ENCODE measurements at regions not wholly inside any gene's neighbourhood (a gene's known extent, or its start where the extent isn't known, plus 50 kb on each side); places are given as distances from the start of the nearest gene placed in this dataset.

GRCh38 chr7:153047079-153047959 is 287.8 kb downstream of the ACTR3B start:
- no peak overlapping the region for H2BK5ac ChIP-seq (ENCODE audit: low read length)
- no peak overlapping the region for H3K9ac ChIP-seq (ENCODE audit: low read length)
- no peaks in the 10 kb centered on the region for H3K36me3 ChIP-seq (ENCODE audit: control insufficient read depth, insufficient read depth, low read length)
- H3K4me1 ChIP-seq (ENCODE audit: control insufficient read depth, low read depth, low read length), result no peaks in the 10 kb centered on the region
- H3K79me1 ChIP-seq (ENCODE audit: low read length), result no peaks in the 10 kb centered on the region
- H4K8ac ChIP-seq (ENCODE audit: low read depth, low read length), result no peak overlapping the region
- no peak overlapping the region for H2BK15ac ChIP-seq (replicated peaks; ENCODE audit: low read depth)
- no peak overlapping the region for H2BK120ac ChIP-seq (ENCODE audit: low read depth, low read length)
- H2AK5ac ChIP-seq (ENCODE audit: low read length), result no peak overlapping the region
- H3K23ac ChIP-seq (ENCODE audit: low read length), result no peak overlapping the region
- H3K79me2 ChIP-seq (ENCODE audit: control insufficient read depth, insufficient read depth, low read length), result no peaks in the 10 kb centered on the region
- no peak overlapping the region for H3K27ac ChIP-seq (ENCODE audit: low read depth, low read length)
- H4K5ac ChIP-seq (ENCODE audit: low read length), result no peak overlapping the region
- no peak overlapping the region for H3K4me3 ChIP-seq (ENCODE audit: low read length)
- H3K18ac ChIP-seq (ENCODE audit: low read length), result no peak overlapping the region
- DNase-seq, result no peak
- no peak overlapping the region for H3K4ac ChIP-seq (ENCODE audit: low read depth, low read length)
- H3K4me2 ChIP-seq (ENCODE audit: low read length), result no peak overlapping the region
- no CpG with 5 or more reads among the region's 21 CpGs for WGBS (ENCODE audit: extremely low coverage, insufficient coverage, low lambda C conversion rate)
- H3K27me3 ChIP-seq (ENCODE audit: insufficient read depth, low read length, poor library complexity), result no peaks in the 10 kb centered on the region
- no peak overlapping the region for H3K56ac ChIP-seq (ENCODE audit: low read length)

DNA sequence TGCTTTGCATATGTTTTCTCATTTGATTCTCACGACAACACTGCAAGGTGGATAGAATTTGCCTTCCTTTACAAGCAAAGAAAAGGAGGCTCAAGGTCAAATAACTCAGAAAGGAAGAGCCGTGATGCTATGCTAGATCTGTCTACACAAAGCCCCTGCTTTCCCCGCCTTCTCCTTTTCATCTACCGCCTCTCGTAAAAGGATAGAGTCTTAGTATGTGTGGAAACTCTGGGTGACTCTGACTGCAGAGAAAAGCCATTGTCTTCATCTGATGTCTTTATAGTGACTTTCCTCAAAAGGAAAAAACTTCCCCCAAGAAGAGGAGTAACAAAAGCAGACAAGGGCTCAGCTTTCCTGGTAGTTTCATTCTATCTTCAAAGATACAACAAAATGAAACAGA is 292.7 kb downstream of the ACTR3B start:
- H3K4me3 ChIP-seq (ENCODE audit: low read length), result no peak overlapping the region
- no peak overlapping the region for H3K4ac ChIP-seq (ENCODE audit: low read depth, low read length)
- no peak overlapping the region for H4K5ac ChIP-seq (ENCODE audit: low read length)
- no peak overlapping the region for H2BK15ac ChIP-seq (replicated peaks; ENCODE audit: low read depth)
- no peak overlapping the region for H2AK5ac ChIP-seq (ENCODE audit: low read length)
- DNase-seq, result no peak
- H3K36me3 ChIP-seq (ENCODE audit: control insufficient read depth, insufficient read depth, low read length), result no peaks in the 10 kb centered on the region
- H2BK5ac ChIP-seq (ENCODE audit: low read length), result no peak overlapping the region
- H3K23ac ChIP-seq (ENCODE audit: low read length), result no peak overlapping the region
- H3K4me2 ChIP-seq (ENCODE audit: low read length), result no peak overlapping the region
- no peak overlapping the region for H3K9ac ChIP-seq (ENCODE audit: low read length)
- H3K27ac ChIP-seq (ENCODE audit: low read depth, low read length), result no peak overlapping the region
- no CpG with 5 or more reads among the region's 5 CpGs for WGBS (ENCODE audit: extremely low coverage, insufficient coverage, low lambda C conversion rate)
- H3K4me1 ChIP-seq (ENCODE audit: control insufficient read depth, low read depth, low read length), result no peaks in the 10 kb centered on the region
- no peak overlapping the region for H3K56ac ChIP-seq (ENCODE audit: low read length)
- no peak overlapping the region for H2BK120ac ChIP-seq (ENCODE audit: low read depth, low read length)
- no peaks in the 10 kb centered on the region for H3K79me2 ChIP-seq (ENCODE audit: control insufficient read depth, insufficient read depth, low read length)
- H3K79me1 ChIP-seq (ENCODE audit: low read length), result no peaks in the 10 kb centered on the region
- no peaks in the 10 kb centered on the region for H3K27me3 ChIP-seq (ENCODE audit: insufficient read depth, low read length, poor library complexity)
- H4K8ac ChIP-seq (ENCODE audit: low read depth, low read length), result no peak overlapping the region
- H3K18ac ChIP-seq (ENCODE audit: low read length), result no peak overlapping the region

GRCh38 chr7:153061910-153062528 is 302.5 kb downstream of the ACTR3B start:
- Histone ChIP-seq H4K8ac (ENCODE audit: low read depth, low read length) (no peak overlapping the region), H3K23ac (ENCODE audit: low read length) (no peak overlapping the region), H3K18ac (ENCODE audit: low read length) (no peak overlapping the region), H3K36me3 (ENCODE audit: control insufficient read depth, insufficient read depth, low read length) (no peaks in the 10 kb centered on the region), H3K9ac (ENCODE audit: low read length) (no peak overlapping the region), H2BK15ac (replicated peaks; ENCODE audit: low read depth) (no peak overlapping the region), H2AK5ac (ENCODE audit: low read length) (no peak overlapping the region), H2BK5ac (ENCODE audit: low read length) (no peak overlapping the region), H3K27me3 (ENCODE audit: insufficient read depth, low read length, poor library complexity) (no peaks in the 10 kb centered on the region), H3K79me1 (ENCODE audit: low read length) (no peaks in the 10 kb centered on the region), H4K5ac (ENCODE audit: low read length) (no peak overlapping the region), H3K4ac (ENCODE audit: low read depth, low read length) (no peak overlapping the region), H3K27ac (ENCODE audit: low read depth, low read length) (no peak overlapping the region), H3K56ac (ENCODE audit: low read length) (no peak overlapping the region), H2BK120ac (ENCODE audit: low read depth, low read length) (no peak overlapping the region), H3K4me2 (ENCODE audit: low read length) (no peak overlapping the region), H3K4me3 (ENCODE audit: low read length) (no peak overlapping the region), H3K4me1 (ENCODE audit: control insufficient read depth, low read depth, low read length) (no peaks in the 10 kb centered on the region), H3K79me2 (ENCODE audit: control insufficient read depth, insufficient read depth, low read length) (no peaks in the 10 kb centered on the region)
- WGBS (ENCODE audit: extremely low coverage, insufficient coverage, low lambda C conversion rate), result no CpG with 5 or more reads among the region's 13 CpGs
- peak; percentile 56 for DNase-seq

DNA sequence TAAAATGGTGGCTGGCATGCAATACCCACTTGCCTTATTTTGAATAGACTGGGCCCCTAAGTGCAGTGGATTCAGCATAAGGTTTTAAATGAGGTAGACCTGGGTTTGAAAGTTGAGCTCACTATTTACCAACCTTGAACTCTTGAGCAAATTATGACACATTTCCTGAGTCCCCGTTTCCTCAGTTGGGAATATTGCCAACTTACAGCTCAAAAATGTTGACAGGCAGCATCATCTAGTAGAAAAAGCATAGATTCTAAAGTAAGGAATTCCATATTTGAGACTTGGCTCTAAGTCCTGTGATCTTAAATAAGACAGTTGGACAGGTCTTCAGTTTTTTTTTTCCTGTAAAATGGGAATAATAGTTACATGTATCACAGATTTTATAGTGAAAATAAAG is 305.5 kb downstream of the ACTR3B start:
- H3K27ac ChIP-seq (ENCODE audit: low read depth, low read length), result no peak overlapping the region
- no peak overlapping the region for H2BK5ac ChIP-seq (ENCODE audit: low read length)
- H3K56ac ChIP-seq (ENCODE audit: low read length), result no peak overlapping the region
- no peak overlapping the region for H3K4me3 ChIP-seq (ENCODE audit: low read length)
- DNase-seq, result no peak
- no peak overlapping the region for H2BK120ac ChIP-seq (ENCODE audit: low read depth, low read length)
- no peak overlapping the region for H4K5ac ChIP-seq (ENCODE audit: low read length)
- no peak overlapping the region for H2AK5ac ChIP-seq (ENCODE audit: low read length)
- no peaks in the 10 kb centered on the region for H3K4me1 ChIP-seq (ENCODE audit: control insufficient read depth, low read depth, low read length)
- no peak overlapping the region for H3K9ac ChIP-seq (ENCODE audit: low read length)
- no peaks in the 10 kb centered on the region for H3K79me1 ChIP-seq (ENCODE audit: low read length)
- no peak overlapping the region for H2BK15ac ChIP-seq (replicated peaks; ENCODE audit: low read depth)
- no CpG with 5 or more reads among the region's 1 CpG for WGBS (ENCODE audit: extremely low coverage, insufficient coverage, low lambda C conversion rate)
- H3K23ac ChIP-seq (ENCODE audit: low read length), result no peak overlapping the region
- no peaks in the 10 kb centered on the region for H3K36me3 ChIP-seq (ENCODE audit: control insufficient read depth, insufficient read depth, low read length)
- no peak overlapping the region for H3K4ac ChIP-seq (ENCODE audit: low read depth, low read length)
- H3K18ac ChIP-seq (ENCODE audit: low read length), result no peak overlapping the region
- H3K27me3 ChIP-seq (ENCODE audit: insufficient read depth, low read length, poor library complexity), result no peaks in the 10 kb centered on the region
- no peaks in the 10 kb centered on the region for H3K79me2 ChIP-seq (ENCODE audit: control insufficient read depth, insufficient read depth, low read length)
- H4K8ac ChIP-seq (ENCODE audit: low read depth, low read length), result no peak overlapping the region
- no peak overlapping the region for H3K4me2 ChIP-seq (ENCODE audit: low read length)

DNA sequence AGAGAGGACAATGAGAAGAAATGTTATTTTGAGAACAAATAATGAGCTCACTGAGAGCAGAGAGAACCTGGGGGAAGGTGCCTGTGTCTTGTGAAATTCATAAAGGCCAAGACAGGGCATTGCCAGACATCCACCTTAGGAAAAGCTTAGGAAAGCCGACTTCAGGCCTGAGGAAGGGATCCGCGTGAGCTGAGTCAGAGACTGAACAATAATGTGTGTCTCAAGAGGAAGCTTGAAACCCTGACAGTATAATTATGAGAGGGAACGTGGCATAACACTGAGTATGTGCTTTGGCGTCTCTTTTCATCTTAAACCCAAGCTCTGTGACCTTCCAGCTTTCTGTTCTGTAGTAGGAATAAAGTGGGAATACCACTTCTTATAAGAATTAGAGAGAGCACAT is 307.2 kb downstream of the ACTR3B start:
- Histone ChIP-seq H3K79me2 (ENCODE audit: control insufficient read depth, insufficient read depth, low read length) (no peaks in the 10 kb centered on the region), H4K8ac (ENCODE audit: low read depth, low read length) (no peak overlapping the region), H3K23ac (ENCODE audit: low read length) (no peak overlapping the region), H2AK5ac (ENCODE audit: low read length) (no peak overlapping the region), H3K4me3 (ENCODE audit: low read length) (no peak overlapping the region), H3K79me1 (ENCODE audit: low read length) (no peaks in the 10 kb centered on the region), H2BK120ac (ENCODE audit: low read depth, low read length) (no peak overlapping the region), H3K4me1 (ENCODE audit: control insufficient read depth, low read depth, low read length) (no peaks in the 10 kb centered on the region), H3K4ac (ENCODE audit: low read depth, low read length) (no peak overlapping the region), H2BK5ac (ENCODE audit: low read length) (no peak overlapping the region), H3K27me3 (ENCODE audit: insufficient read depth, low read length, poor library complexity) (no peaks in the 10 kb centered on the region), H4K5ac (ENCODE audit: low read length) (no peak overlapping the region), H3K4me2 (ENCODE audit: low read length) (no peak overlapping the region), H3K36me3 (ENCODE audit: control insufficient read depth, insufficient read depth, low read length) (no peaks in the 10 kb centered on the region), H3K56ac (ENCODE audit: low read length) (no peak overlapping the region), H3K27ac (ENCODE audit: low read depth, low read length) (no peak overlapping the region), H3K9ac (ENCODE audit: low read length) (no peak overlapping the region), H3K18ac (ENCODE audit: low read length) (no peak overlapping the region), H2BK15ac (replicated peaks; ENCODE audit: low read depth) (no peak overlapping the region)
- no peak for DNase-seq
- no CpG with 5 or more reads among the region's 5 CpGs for WGBS (ENCODE audit: extremely low coverage, insufficient coverage, low lambda C conversion rate)

Data from mesendoderm (in vitro differentiated cells).